ENCODE measurements at regions not wholly inside any gene's neighbourhood (a gene's known extent, or its start where the extent isn't known, plus 50 kb on each side); places are given as distances from the start of the nearest gene placed in this dataset.
"Not testable (repeated sequence)": the region's sequence is repeated elsewhere in the genome, so short reads cannot be mapped to it uniquely, and the experiment has no call there.

DNA sequence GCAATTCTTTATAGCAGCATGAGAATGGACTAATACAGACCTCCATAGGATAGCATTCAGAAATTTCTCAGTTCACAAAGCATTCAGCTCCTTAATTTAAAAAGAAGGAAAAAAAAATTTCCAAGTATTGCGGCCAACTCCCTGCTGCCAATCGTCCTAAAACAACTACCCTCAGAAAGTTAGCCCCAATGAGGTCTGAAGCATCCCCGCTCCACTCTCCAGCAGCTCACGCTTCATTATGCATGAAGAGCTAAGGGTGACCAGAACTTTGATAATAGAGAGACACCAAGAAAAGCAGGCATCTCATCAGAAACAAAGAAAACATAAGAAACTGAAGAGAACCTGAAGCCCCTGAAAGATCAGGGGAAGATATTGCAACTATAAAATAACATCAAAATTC is 172.8 kb upstream of the NUDT4 start:
- DNase-seq (ENCODE audit: low spot score): no peak

DNA sequence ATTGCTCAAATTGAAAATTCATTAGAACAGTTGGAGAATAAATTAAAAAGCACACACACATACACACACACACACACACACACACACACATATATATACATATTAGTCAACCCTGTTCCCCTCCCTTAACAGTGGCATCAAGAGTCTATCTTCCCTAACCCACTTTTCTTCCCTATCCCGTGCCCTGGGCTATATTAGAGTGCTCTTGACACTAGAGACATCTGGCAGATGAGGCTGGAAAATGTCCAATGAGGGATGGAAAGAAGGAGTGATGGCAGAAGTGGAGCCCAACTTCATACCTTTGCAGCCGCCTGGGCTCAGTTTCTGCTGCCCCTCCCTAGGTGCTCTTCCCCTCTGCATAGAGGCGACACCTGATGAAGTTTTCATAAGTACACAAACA is 172.4 kb upstream of the NUDT4 start:
- no peak for DNase-seq (ENCODE audit: low spot score)

DNA sequence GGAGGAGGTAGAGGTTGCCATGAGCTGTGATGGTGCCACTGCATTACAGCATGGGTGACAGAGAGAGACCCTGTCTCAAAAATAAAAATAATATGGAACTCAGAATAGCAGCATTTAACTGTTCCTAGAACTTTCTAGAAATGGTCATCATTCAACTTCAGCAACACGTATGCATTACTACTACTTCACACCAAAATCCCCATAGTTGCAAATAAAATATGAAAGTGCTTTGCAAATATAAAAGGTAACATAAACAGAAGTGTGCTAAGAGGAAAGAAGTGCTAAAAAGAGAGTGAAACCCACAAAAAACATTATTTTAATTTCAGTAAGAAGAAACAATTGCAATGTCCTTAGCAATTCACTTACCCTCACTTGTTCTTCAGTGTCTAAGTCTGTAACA is 169.7 kb upstream of the NUDT4 start:
- no peak for DNase-seq (ENCODE audit: low spot score)

DNA sequence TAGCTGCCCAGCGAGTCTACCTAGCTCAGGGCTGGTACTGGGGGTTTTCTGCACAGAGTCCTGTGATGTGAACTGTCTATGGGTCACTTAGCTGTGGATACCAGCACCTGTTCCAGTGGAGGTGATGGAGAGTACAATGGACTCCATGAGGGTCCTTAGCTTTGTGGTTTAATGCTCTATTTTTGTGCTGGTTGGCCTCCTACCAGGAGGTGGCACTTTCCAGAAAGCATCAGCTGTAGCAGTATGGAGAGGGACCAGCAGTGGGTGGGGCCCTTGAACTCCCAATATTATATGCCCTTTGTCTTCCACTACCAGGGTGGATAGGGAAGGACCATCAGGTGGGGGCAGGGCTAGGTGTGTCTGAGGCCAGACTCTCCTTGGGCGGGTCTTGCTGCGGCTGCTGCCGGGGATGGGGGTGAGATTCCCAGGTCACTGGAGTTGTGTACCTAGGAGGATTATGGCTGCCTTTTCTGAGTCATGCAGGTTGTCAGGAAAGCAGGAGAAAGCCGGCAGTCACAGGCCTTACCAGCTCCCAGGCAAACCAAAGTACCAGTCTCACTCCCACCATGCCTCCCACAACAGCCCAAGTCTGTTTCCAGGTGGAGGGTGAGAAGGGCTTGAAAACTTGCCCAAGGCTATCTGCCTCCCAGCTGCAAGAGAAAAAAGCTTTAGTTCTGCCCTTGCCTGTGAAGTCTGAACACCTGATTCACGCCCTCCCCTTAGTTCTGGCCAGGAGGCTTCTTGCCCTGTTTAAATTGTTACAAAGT is 163.0 kb upstream of the NUDT4 start:
- DNase-seq (ENCODE audit: low spot score): no peak

DNA sequence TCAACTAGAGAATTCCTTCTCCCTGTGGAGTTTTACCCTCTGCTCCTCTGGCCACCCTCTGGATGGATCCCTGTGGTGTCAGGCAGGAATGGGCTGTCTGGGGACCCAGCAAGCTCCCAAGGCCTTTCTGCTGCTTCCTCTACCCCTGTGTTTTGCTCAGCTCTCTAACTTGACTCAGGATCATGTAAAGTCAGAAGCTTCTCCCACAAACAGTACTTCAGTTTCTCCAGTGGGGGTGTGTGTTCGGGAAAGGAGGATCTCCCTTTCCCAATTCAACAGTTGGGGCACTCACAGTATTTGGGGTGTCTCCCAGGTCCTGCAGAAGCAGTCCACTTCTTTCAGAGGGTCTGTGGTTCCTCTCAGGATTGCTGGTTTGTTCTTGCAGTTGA is 162.4 kb upstream of the NUDT4 start:
- no peak for DNase-seq (ENCODE audit: low spot score)

- no peak for DNase-seq (ENCODE audit: low spot score)
Observed at GRCh38 chr12:93219947-93220346, 157.8 kb upstream of the NUDT4 start.

GRCh38 chr12:93221841-93222240 is 155.9 kb upstream of the NUDT4 start:
- no peak for DNase-seq (ENCODE audit: low spot score)

DNA sequence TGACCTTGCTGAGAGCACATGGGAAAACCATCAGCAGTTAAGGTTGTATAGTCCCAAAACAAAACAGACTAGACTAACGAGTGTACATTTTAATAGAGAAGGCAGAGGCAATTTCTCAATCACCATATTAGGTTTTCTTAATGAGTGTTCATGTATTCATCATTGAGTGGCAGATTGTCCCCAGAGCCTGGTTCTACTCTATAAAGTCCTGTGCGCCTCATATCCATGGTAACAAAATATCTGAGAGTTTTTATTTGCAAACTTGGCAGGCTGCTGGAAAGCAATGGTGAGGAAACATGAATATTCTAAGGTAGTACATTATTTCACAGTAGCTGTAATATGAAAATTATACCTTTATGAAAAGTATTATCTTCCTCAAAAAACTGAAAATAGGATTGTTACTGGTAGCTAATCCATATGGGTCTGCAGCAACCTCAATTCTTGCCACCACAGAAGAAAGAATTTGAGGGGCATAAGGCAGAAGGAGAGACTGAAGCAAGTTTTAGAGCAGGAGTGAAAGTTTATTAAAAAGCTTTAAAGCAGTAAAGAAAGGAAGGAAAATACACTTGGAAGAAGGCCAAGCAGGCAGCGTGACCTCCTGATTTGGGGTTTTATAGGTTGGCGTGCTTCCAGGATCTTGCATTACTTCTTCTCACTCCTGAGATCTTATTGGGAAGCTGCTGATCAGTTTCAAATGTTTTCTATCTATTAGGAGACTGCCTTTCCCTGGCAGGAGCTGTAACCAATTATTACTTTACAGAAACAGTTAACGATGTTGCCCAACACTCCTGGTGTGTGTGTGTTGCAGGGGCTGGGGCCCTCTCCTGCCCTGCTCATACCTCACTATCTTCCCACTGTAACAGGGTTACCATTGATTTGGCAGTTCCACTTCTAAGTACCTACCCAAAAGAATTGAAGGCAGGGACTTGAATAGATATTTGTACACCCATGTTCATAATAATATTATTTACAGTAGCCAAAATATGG is 154.0 kb upstream of the NUDT4 start:
- no peak for DNase-seq (ENCODE audit: low spot score)

DNA sequence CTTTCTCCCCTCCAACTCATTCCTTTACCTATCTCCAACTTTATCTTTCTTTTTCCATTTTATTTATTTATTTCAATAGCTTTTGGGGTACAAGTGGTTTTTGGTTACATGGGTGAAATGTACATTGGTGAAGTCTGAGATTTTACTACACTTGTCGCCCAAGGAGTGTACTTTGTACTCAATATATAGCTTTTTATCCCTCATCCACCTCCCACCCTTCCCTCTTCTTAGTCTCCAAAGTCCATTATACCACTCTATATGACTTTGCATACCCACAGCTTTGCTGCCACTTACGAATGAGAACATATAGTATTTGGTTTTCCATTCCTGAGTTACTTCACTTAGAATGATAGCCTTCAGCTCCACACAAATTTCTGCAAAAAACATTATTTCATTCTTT is 152.6 kb upstream of the NUDT4 start:
- DNase-seq (ENCODE audit: low spot score): no peak

DNA sequence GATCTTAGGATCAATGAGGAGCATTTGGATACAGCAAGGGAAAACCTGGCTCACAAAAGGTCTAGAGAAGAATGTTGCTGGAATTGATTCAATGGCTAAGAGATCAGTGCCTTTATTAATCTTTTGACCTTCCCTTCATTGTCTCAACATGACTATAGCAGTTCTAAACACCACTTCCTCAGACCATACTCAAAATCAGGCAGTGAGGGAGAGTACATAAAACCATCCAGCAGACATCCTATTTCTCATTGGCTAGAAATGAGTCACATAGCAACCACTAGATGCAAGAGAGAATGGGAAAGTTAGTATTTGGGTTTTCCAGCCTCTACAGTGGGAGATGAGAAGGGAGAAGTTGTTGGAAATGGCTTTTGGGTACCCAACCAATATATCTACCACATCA is 151.4 kb upstream of the NUDT4 start:
- DNase-seq (ENCODE audit: low spot score): no peak

GRCh38 chr12:93229494-93230325 is 148.0 kb upstream of the NUDT4 start:
- no peak for DNase-seq (ENCODE audit: low spot score)

DNA sequence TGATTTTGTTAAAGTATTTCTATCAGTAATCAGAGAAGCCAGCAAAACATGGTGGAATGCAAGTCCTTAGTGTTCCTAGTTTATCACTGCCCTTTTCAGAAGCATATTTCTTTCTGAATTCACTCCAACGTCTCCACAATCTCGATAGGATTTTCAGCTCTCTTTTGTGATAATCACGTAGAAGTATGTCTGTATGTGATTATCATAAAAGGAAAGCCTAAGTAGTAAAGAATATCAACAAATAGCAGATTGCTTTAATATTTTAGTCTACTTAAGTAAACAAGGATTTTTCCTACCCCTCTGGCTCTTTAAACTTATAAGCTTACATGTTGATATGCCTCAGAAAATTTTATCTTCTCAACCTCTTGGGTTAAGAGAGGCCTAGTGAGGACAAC is 147.4 kb upstream of the NUDT4 start:
- DNase-seq (ENCODE audit: low spot score): no peak

DNA sequence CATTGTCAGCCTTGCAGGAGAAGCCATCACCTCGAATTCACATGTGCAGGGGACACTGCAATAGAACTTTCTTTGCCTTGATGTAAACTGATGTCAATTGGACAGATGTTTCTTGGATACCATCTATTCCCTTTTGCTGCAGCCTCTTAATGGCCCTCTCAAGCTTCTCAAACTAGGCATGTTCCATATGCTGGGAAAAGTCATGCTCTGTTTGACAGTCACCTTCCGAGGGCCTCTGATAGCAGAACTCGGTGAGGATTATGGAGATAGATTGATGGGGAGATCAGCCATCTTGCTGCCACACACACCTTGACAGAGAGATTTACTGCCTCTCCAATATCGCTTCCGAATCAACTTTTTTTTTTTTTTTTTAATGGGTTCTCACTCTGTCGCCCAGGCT is 145.8 kb upstream of the NUDT4 start:
- DNase-seq (ENCODE audit: low spot score): no peak

DNA sequence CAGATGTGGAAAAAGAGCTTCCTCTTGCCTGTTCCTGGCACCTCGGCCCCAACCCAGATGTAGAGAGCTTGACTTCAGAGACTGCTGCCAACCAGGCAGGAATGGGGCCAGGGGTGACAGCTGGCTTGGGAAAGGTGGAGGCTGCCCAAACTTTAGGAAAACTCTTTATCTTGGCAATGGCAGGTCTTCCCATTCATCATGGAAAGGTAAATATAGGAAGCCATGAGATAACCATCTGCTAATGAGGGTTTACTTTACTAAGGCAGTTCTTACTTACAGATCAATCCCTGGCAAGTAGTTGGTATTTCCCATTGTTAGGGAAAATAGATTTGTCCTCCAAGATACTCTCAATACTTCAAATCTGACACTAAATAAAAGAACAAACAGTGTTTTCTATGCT is 143.1 kb upstream of the NUDT4 start:
- DNase-seq (ENCODE audit: low spot score): no peak

GRCh38 chr12:93235881-93236280 is 141.8 kb upstream of the NUDT4 start:
- DNase-seq (ENCODE audit: low spot score): no peak

- no peak for DNase-seq (ENCODE audit: low spot score)
Observed at GRCh38 chr12:93237235-93237915, 140.3 kb upstream of the NUDT4 start.

- DNase-seq (ENCODE audit: low spot score): not testable (repeated sequence)
Observed at GRCh38 chr12:93238512-93239262, 139.0 kb upstream of the NUDT4 start.

DNA sequence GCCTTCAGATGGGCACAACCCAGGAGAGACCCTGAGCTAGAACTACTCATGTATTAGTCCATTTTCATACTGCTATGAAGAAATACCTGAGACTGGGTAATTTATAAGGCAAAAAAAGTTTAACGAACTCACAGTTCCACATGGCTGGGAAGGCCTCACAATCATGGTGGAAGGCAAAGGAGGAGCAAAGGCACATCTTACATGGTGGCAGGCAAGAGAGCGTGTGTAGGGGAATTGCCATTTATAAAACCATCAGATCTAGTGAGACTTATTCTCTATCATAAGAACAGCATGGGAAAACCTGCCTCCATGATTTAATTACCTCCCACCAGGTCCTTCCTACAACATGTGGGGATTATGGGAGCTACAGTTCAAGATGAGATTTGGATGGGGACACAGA is 137.9 kb upstream of the NUDT4 start:
- DNase-seq (ENCODE audit: low spot score): not testable (repeated sequence)

DNA sequence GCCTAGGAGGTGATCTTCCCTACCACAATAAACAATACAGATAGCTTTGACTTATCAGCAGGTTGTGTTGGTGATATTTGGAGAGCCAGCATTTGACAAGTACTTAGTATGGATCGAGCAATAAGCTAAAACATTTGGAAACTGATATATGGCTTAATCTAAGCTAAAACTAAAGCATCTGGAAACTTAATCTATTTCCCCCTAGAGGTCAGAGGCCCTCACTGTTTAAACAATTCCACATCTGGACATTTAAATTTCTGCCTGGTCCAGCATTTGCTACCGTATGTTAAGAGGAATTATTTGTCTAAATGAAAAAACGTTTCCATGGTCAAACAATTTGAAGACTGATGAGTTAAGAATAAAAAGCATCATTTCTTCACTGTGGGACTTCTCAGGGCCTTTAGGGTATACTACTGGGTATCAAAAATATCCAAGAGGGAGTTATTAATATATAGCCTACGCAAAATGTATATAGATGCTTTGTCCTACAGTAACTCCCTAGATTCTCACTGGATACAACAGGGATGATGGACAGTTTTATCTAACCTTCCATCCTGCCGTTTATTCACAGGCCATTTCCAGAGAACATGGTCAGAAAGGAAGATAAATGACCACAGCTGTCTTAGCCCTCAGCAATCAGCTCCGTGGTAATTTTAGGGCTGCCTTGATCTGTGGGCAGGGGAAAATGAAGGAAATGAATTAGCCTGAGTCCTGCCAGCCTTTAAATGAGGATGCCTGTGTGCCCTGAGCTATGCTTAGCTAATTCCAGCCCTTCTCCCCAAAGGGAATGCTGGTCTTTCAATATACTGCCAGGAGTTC is 135.4 kb upstream of the NUDT4 start:
- DNase-seq (ENCODE audit: low spot score): no peak

DNA sequence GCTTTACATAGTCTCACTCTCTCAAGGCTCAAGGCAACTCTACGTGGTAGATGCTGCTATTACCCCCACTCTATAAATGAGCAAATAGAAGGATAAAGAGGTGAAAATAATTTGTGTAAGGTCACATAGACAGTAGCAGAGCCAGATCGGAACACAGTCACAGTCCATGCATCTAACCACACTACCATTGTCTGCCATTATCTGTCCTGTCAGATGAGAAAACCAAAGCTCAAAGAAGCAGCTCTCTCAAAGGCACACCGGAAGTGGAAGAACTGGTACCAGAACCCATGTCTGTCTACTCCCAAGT is 134.4 kb upstream of the NUDT4 start:
- no peak for DNase-seq (ENCODE audit: low spot score)
